ENCODE measurements at regions not wholly inside any gene's neighbourhood (a gene's known extent, or its start where the extent isn't known, plus 50 kb on each side); places are given as distances from the start of the nearest gene placed in this dataset.

GRCh38 chr12:43127886-43128549, 424.0 kb downstream of the ADAMTS20 start:
- no peaks in the 10 kb centered on the region for H3K27me3 ChIP-seq
- no peaks in the 10 kb centered on the region for H3K4me1 ChIP-seq
- DNase-seq, result no peak
- no peaks in the 10 kb centered on the region for H3K9me3 ChIP-seq
- no peak overlapping the region for H3K4me3 ChIP-seq (ENCODE audit: low read depth, low read length)
- no peaks in the 10 kb centered on the region for H3K36me3 ChIP-seq
- no peak for TF ChIP-seq CTCF (IDR thresholded peaks at IDR 0.05; ENCODE audit: low read depth, low read length)

GRCh38 chr12:43126652-43127375, 425.2 kb downstream of the ADAMTS20 start:
- H3K27me3 ChIP-seq, result no peaks in the 10 kb centered on the region
- no peaks in the 10 kb centered on the region for H3K9me3 ChIP-seq
- no peak for TF ChIP-seq CTCF (IDR thresholded peaks at IDR 0.05; ENCODE audit: low read depth, low read length)
- H3K4me1 ChIP-seq, result no peaks in the 10 kb centered on the region
- DNase-seq, result no peak
- H3K36me3 ChIP-seq, result no peaks in the 10 kb centered on the region
- H3K4me3 ChIP-seq (ENCODE audit: low read depth, low read length), result no peak overlapping the region

GRCh38 chr12:43123461-43123860, 428.5 kb downstream of the ADAMTS20 start:
- Histone ChIP-seq H3K4me1 (no peaks in the 10 kb centered on the region), H3K4me3 (ENCODE audit: low read depth, low read length) (no peak overlapping the region), H3K36me3 (no peaks in the 10 kb centered on the region), H3K27me3 (no peaks in the 10 kb centered on the region), H3K9me3 (no peaks in the 10 kb centered on the region)
- no peak for TF ChIP-seq CTCF (IDR thresholded peaks at IDR 0.05; ENCODE audit: low read depth, low read length)
- no peak for DNase-seq

- no peaks in the 10 kb centered on the region for H3K9me3 ChIP-seq
- DNase-seq, result no peak
- H3K36me3 ChIP-seq, result no peaks in the 10 kb centered on the region
- H3K4me1 ChIP-seq, result no peaks in the 10 kb centered on the region
- no peak overlapping the region for H3K4me3 ChIP-seq (ENCODE audit: low read depth, low read length)
- no peaks in the 10 kb centered on the region for H3K27me3 ChIP-seq
- no peak for TF ChIP-seq CTCF (IDR thresholded peaks at IDR 0.05; ENCODE audit: low read depth, low read length)
These were observed 431.9 kb downstream of the ADAMTS20 start for GRCh38 chr12:43120150-43120549.

- H3K4me1 ChIP-seq, result no peaks in the 10 kb centered on the region
- no peaks in the 10 kb centered on the region for H3K9me3 ChIP-seq
- H3K27me3 ChIP-seq, result no peaks in the 10 kb centered on the region
- TF ChIP-seq CTCF (IDR thresholded peaks at IDR 0.05; ENCODE audit: low read depth, low read length), result no peak
- H3K4me3 ChIP-seq (ENCODE audit: low read depth, low read length), result no peak overlapping the region
- no peaks in the 10 kb centered on the region for H3K36me3 ChIP-seq
- no peak for DNase-seq
These were observed 433.1 kb downstream of the ADAMTS20 start for GRCh38 chr12:43118881-43119280.

GRCh38 chr12:43118234-43118633, 433.8 kb downstream of the ADAMTS20 start:
- no peak for TF ChIP-seq CTCF (IDR thresholded peaks at IDR 0.05; ENCODE audit: low read depth, low read length)
- DNase-seq, result no peak
- H3K4me3 ChIP-seq (ENCODE audit: low read depth, low read length), result no peak overlapping the region
- H3K27me3 ChIP-seq, result no peaks in the 10 kb centered on the region
- H3K4me1 ChIP-seq, result no peaks in the 10 kb centered on the region
- H3K9me3 ChIP-seq, result no peaks in the 10 kb centered on the region
- no peaks in the 10 kb centered on the region for H3K36me3 ChIP-seq

Data from BE2C (cell line).